ENCODE measurements at regions not wholly inside any gene's neighbourhood (a gene's known extent, or its start where the extent isn't known, plus 50 kb on each side); places are given as distances from the start of the nearest gene placed in this dataset.

DNA sequence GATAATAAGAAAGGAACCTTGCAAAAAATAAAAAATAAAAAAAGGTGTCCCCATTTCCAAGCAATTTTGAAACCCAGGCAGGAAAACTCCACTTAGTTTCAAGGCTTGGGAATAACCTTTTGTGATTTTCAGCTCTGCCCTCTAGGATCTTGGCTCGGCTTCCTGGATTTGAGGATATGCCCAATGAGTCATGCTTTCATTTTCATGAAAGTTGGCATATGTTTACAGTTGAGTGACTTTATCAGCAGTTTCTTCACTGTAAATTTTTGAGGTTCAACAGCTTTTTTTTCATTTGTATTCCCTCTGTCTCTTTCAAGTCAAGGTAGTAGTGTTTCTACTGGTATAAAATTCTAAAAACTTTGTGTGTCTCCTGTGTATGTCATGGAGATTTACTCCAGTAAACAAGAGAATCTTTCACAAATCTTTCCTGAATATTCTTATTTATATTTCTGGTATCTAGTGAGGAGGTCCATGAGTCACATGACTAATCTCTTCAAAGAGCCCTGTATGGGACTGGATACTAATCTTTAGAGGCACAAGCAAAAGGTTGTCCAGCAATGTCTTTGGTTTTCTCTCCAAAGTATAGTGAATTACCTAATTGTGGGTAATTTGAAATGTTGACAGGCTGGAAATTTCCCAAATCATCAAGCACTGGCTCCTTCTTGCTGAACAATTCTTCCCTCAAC is 335.3 kb downstream of the BRINP2 start:
- Mint-ChIP-seq H3K27me3 (no peaks in the 10 kb centered on the region), H3K4me3 (no peak overlapping the region), H3K9me3 (peaks cover 0 to 9% (median 4%) of the 10 kb centered on the region in 7 donors), H3K36me3 (no peaks in the 10 kb centered on the region), H3K27ac (no peak overlapping the region), H3K4me1 (no peaks in the 10 kb centered on the region)
- Histone ChIP-seq H3K27ac (ENCODE audit: insufficient read depth, low read length, poor library complexity, severe bottlenecking) (no peak overlapping the region), H3K9me3 (ENCODE audit: control insufficient read depth in 2 of 2, low read length in 2 of 2) (no peaks in the 10 kb centered on the region), H3K4me3 (ENCODE audit: low read depth, low read length) (no peak overlapping the region), H3K27me3 (ENCODE audit: control insufficient read depth, insufficient read depth, low read length) (no peaks in the 10 kb centered on the region), H3K36me3 (ENCODE audit: control insufficient read depth, insufficient read depth, low read length) (no peaks in the 10 kb centered on the region), H3K4me1 (ENCODE audit: control insufficient read depth, insufficient read depth, low read length, poor library complexity, severe bottlenecking) (no peaks in the 10 kb centered on the region)
- ATAC-seq (ENCODE audit: low read depth in 2 of 2) (no peak), DNase-seq (no peak)

GRCh38 chr1:177495878-177496277 is 325.1 kb downstream of the BRINP2 start:
- H3K27ac Mint-ChIP-seq: no peak overlapping the region
- H3K9me3 ChIP-seq (ENCODE audit: control insufficient read depth in 2 of 2, low read length in 2 of 2): peaks cover 0 to 11% of the 10 kb centered on the region in 2 experiments
- H3K27me3 ChIP-seq (ENCODE audit: control insufficient read depth, insufficient read depth, low read length): no peaks in the 10 kb centered on the region
- H3K4me3 Mint-ChIP-seq: no peak overlapping the region
- ATAC-seq (ENCODE audit: low read depth in 2 of 2): no peak
- H3K27ac ChIP-seq (ENCODE audit: insufficient read depth, low read length, poor library complexity, severe bottlenecking): no peak overlapping the region
- no peaks in the 10 kb centered on the region for H3K36me3 ChIP-seq (ENCODE audit: control insufficient read depth, insufficient read depth, low read length)
- H3K4me1 Mint-ChIP-seq: no peaks in the 10 kb centered on the region
- DNase-seq: no peak
- no peak overlapping the region for H3K4me3 ChIP-seq (ENCODE audit: low read depth, low read length)
- H3K27me3 Mint-ChIP-seq: no peaks in the 10 kb centered on the region
- H3K9me3 Mint-ChIP-seq: peaks cover 0 to 16% (median 2%) of the 10 kb centered on the region in 7 donors
- no peaks in the 10 kb centered on the region for H3K36me3 Mint-ChIP-seq
- H3K4me1 ChIP-seq (ENCODE audit: control insufficient read depth, insufficient read depth, low read length, poor library complexity, severe bottlenecking): no peaks in the 10 kb centered on the region

GRCh38 chr1:177490786-177491185 is 320.0 kb downstream of the BRINP2 start:
- no peak overlapping the region for H3K4me3 Mint-ChIP-seq
- H3K9me3 Mint-ChIP-seq: peaks cover 0 to 8% (median 3%) of the 10 kb centered on the region in 7 donors
- Histone ChIP-seq H3K27me3 (ENCODE audit: control insufficient read depth, insufficient read depth, low read length) (no peaks in the 10 kb centered on the region), H3K4me1 (ENCODE audit: control insufficient read depth, insufficient read depth, low read length, poor library complexity, severe bottlenecking) (no peaks in the 10 kb centered on the region), H3K4me3 (ENCODE audit: low read depth, low read length) (no peak overlapping the region), H3K27ac (ENCODE audit: insufficient read depth, low read length, poor library complexity, severe bottlenecking) (no peak overlapping the region), H3K36me3 (ENCODE audit: control insufficient read depth, insufficient read depth, low read length) (no peaks in the 10 kb centered on the region), H3K9me3 (ENCODE audit: control insufficient read depth in 2 of 2, low read length in 2 of 2) (peaks cover 0 to 9% of the 10 kb centered on the region in 2 experiments)
- no peaks in the 10 kb centered on the region for H3K36me3 Mint-ChIP-seq
- H3K27me3 Mint-ChIP-seq: no peaks in the 10 kb centered on the region
- DNase-seq (no peak), ATAC-seq (ENCODE audit: low read depth in 2 of 2) (no peak)
- H3K27ac Mint-ChIP-seq: no peak overlapping the region
- no peaks in the 10 kb centered on the region for H3K4me1 Mint-ChIP-seq

DNA sequence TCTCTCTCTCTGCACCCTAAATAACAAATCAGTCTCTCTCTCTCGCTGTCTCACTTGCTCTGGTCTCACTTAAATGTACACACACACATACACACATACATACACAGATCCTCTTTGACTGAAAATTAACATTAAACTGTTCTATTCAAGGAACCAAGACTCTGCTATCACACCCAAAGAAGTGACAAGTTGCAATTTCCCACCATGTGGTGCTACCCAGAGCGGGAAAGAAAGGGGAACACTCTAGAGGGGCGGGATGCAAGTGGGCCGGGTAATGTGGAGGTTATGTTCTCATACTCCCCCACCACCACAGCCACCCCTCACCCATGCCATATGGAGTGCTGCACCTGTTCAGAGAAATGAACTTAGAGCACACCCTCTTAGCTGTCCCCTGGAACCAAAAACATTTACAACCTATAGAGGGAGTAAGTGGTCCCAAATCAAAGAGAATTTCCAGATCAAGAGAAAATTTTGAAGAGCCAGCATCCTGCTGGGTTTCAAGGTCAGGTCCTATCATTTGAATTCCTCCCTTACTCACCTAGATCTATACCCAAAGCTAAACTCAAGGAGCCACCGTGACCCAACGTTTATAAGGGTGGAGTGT is 319.4 kb downstream of the BRINP2 start:
- Mint-ChIP-seq H3K4me3 (no peak overlapping the region), H3K27me3 (no peaks in the 10 kb centered on the region), H3K4me1 (no peaks in the 10 kb centered on the region), H3K27ac (no peak overlapping the region), H3K36me3 (no peaks in the 10 kb centered on the region), H3K9me3 (peaks cover 0 to 10% (median 5%) of the 10 kb centered on the region in 7 donors)
- H3K36me3 ChIP-seq (ENCODE audit: control insufficient read depth, insufficient read depth, low read length): no peaks in the 10 kb centered on the region
- no peak for DNase-seq
- H3K27ac ChIP-seq (ENCODE audit: insufficient read depth, low read length, poor library complexity, severe bottlenecking): no peak overlapping the region
- H3K4me3 ChIP-seq (ENCODE audit: low read depth, low read length): no peak overlapping the region
- H3K27me3 ChIP-seq (ENCODE audit: control insufficient read depth, insufficient read depth, low read length): no peaks in the 10 kb centered on the region
- no peak for ATAC-seq (ENCODE audit: low read depth in 2 of 2)
- H3K9me3 ChIP-seq (ENCODE audit: control insufficient read depth in 2 of 2, low read length in 2 of 2): peaks cover 0 to 2% of the 10 kb centered on the region in 2 experiments
- H3K4me1 ChIP-seq (ENCODE audit: control insufficient read depth, insufficient read depth, low read length, poor library complexity, severe bottlenecking): no peaks in the 10 kb centered on the region

DNA sequence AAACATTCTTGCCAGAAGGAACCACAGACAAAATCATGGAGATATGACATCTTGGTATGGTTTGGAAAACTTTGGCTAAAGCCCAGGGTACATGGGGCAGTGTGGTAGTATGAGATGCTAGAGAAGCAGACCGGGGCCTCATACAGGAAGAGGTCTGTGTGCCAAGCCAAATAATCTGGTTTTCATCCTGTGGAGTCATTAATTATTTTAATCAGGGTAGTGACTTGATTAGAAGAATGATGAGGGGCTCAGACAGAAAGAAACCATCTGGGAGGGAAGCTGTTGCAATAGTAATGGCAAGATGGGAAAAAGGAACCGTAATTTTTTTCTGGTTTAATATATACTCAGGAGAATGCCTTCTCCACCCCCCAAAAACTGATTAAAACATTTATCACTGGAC is 318.0 kb downstream of the BRINP2 start:
- peaks cover 0 to 10% (median 5%) of the 10 kb centered on the region in 7 donors for H3K9me3 Mint-ChIP-seq
- ATAC-seq (ENCODE audit: low read depth in 2 of 2): no peak
- Histone ChIP-seq H3K27ac (ENCODE audit: insufficient read depth, low read length, poor library complexity, severe bottlenecking) (no peak overlapping the region), H3K27me3 (ENCODE audit: control insufficient read depth, insufficient read depth, low read length) (no peaks in the 10 kb centered on the region), H3K4me1 (ENCODE audit: control insufficient read depth, insufficient read depth, low read length, poor library complexity, severe bottlenecking) (no peaks in the 10 kb centered on the region), H3K9me3 (ENCODE audit: control insufficient read depth in 2 of 2, low read length in 2 of 2) (no peaks in the 10 kb centered on the region), H3K4me3 (ENCODE audit: low read depth, low read length) (no peak overlapping the region), H3K36me3 (ENCODE audit: control insufficient read depth, insufficient read depth, low read length) (no peaks in the 10 kb centered on the region)
- H3K36me3 Mint-ChIP-seq: no peaks in the 10 kb centered on the region
- no peak for DNase-seq
- no peak overlapping the region for H3K27ac Mint-ChIP-seq
- H3K27me3 Mint-ChIP-seq: no peaks in the 10 kb centered on the region
- no peaks in the 10 kb centered on the region for H3K4me1 Mint-ChIP-seq
- H3K4me3 Mint-ChIP-seq: no peak overlapping the region

DNA sequence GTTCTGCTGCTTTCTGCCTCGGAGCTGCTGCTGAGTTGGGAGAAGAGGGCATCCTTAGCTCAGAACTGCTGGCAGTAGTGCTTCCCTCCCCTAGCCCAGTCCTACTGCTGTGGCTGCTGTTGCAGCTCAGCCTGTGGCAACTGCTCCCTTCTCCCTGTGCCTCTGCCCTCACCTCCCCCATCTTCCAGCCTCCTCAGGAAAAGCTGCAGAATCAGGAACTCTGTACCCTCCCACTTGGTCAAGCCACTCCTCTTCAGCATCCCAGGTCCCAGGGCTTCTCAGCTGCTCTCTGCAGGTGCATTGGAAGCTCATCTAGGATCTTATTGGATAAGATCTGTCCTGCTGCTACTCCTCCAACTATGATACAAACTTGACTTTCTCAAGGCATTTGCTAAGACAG is 316.7 kb downstream of the BRINP2 start:
- H3K36me3 Mint-ChIP-seq: no peaks in the 10 kb centered on the region
- no peaks in the 10 kb centered on the region for H3K27me3 Mint-ChIP-seq
- Histone ChIP-seq H3K27ac (ENCODE audit: insufficient read depth, low read length, poor library complexity, severe bottlenecking) (no peak overlapping the region), H3K4me3 (ENCODE audit: low read depth, low read length) (no peak overlapping the region), H3K36me3 (ENCODE audit: control insufficient read depth, insufficient read depth, low read length) (no peaks in the 10 kb centered on the region), H3K9me3 (ENCODE audit: control insufficient read depth in 2 of 2, low read length in 2 of 2) (no peaks in the 10 kb centered on the region), H3K4me1 (ENCODE audit: control insufficient read depth, insufficient read depth, low read length, poor library complexity, severe bottlenecking) (no peaks in the 10 kb centered on the region), H3K27me3 (ENCODE audit: control insufficient read depth, insufficient read depth, low read length) (no peaks in the 10 kb centered on the region)
- H3K4me1 Mint-ChIP-seq: no peaks in the 10 kb centered on the region
- H3K27ac Mint-ChIP-seq: no peak overlapping the region
- peaks cover 0 to 11% (median 5%) of the 10 kb centered on the region in 7 donors for H3K9me3 Mint-ChIP-seq
- H3K4me3 Mint-ChIP-seq: no peak overlapping the region
- ATAC-seq (ENCODE audit: low read depth in 2 of 2): no peak
- DNase-seq: no peak

GRCh38 chr1:177480741-177481305 is 310.1 kb downstream of the BRINP2 start:
- no peak overlapping the region for H3K27ac ChIP-seq (ENCODE audit: insufficient read depth, low read length, poor library complexity, severe bottlenecking)
- Mint-ChIP-seq H3K36me3 (no peaks in the 10 kb centered on the region), H3K4me3 (no peak overlapping the region), H3K4me1 (no peaks in the 10 kb centered on the region), H3K27ac (no peak overlapping the region), H3K27me3 (no peaks in the 10 kb centered on the region), H3K9me3 (peaks cover 4 to 11% (median 5%) of the 10 kb centered on the region in 7 donors)
- no peaks in the 10 kb centered on the region for H3K4me1 ChIP-seq (ENCODE audit: control insufficient read depth, insufficient read depth, low read length, poor library complexity, severe bottlenecking)
- no peaks in the 10 kb centered on the region for H3K36me3 ChIP-seq (ENCODE audit: control insufficient read depth, insufficient read depth, low read length)
- H3K27me3 ChIP-seq (ENCODE audit: control insufficient read depth, insufficient read depth, low read length): no peaks in the 10 kb centered on the region
- ATAC-seq (ENCODE audit: low read depth in 2 of 2): no peak
- DNase-seq: no peak
- no peaks in the 10 kb centered on the region for H3K9me3 ChIP-seq (ENCODE audit: control insufficient read depth in 2 of 2, low read length in 2 of 2)
- H3K4me3 ChIP-seq (ENCODE audit: low read depth, low read length): no peak overlapping the region

DNA sequence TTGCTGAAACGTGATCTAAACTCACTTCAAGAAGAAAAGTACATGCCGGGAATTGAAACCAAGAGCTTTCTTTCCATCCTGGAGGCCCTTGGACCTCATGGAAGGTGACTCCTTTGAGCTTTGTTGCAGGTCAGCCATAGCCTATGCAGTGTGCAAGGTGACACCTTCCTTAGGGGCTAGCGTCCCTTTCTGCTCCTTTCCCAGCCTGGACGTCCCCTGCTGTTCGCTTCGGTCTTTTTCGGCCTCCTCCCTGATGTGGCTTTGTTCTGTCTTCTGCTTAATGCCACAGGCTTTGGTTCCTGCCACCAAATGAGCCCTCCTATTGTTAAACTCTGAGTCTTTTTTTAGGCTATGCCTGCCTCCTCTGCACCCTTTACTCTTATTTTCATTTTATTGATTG is 308.8 kb downstream of the BRINP2 start:
- no peak for ATAC-seq (ENCODE audit: low read depth in 2 of 2)
- no peaks in the 10 kb centered on the region for H3K9me3 ChIP-seq (ENCODE audit: control insufficient read depth in 2 of 2, low read length in 2 of 2)

More for the DNA sequence above, 308.8 kb downstream of the BRINP2 start:
- Histone ChIP-seq H3K27ac (ENCODE audit: insufficient read depth, low read length, poor library complexity, severe bottlenecking) (no peak overlapping the region), H3K4me3 (ENCODE audit: low read depth, low read length) (no peak overlapping the region), H3K36me3 (ENCODE audit: control insufficient read depth, insufficient read depth, low read length) (no peaks in the 10 kb centered on the region), H3K4me1 (ENCODE audit: control insufficient read depth, insufficient read depth, low read length, poor library complexity, severe bottlenecking) (no peaks in the 10 kb centered on the region), H3K27me3 (ENCODE audit: control insufficient read depth, insufficient read depth, low read length) (no peaks in the 10 kb centered on the region)
- Mint-ChIP-seq H3K4me1 (no peaks in the 10 kb centered on the region), H3K4me3 (no peak overlapping the region), H3K36me3 (no peaks in the 10 kb centered on the region), H3K9me3 (peaks cover 1 to 9% (median 4%) of the 10 kb centered on the region in 7 donors), H3K27ac (no peak overlapping the region), H3K27me3 (no peaks in the 10 kb centered on the region)
- DNase-seq: no peak
